ENCODE measurements at regions not wholly inside any gene's neighbourhood (a gene's known extent, or its start where the extent isn't known, plus 50 kb on each side); places are given as distances from the start of the nearest gene placed in this dataset.
A peak's percentile ranks its signal among the peaks of the same experiment; 100 is the strongest.

GRCh38 chr2:107747964-107748583 lies 78.6 kb upstream of the RGPD4 start (continued):
- TF ChIP-seq ARID2 (IDR thresholded peaks at IDR 0.05) (0 out of 2 replicates have a peak, but pooled peaks have one; percentile 1), BCOR (IDR thresholded peaks at IDR 0.05) (peak; percentile 8; the same call in 1 of the 2 replicates), MEIS2 (IDR thresholded peaks at IDR 0.05; ENCODE audit: partially characterized antibody) (no peak), CREB1 (IDR thresholded peaks at IDR 0.05) (peak; percentile 76; the same call in 1 of the 2 replicates), CREB1 (CRISPR knock-in tag; IDR thresholded peaks at IDR 0.05) (peak; percentile 77), TCF3 (CRISPR knock-in tag; IDR thresholded peaks at IDR 0.05) (no peak), PHF20 (IDR thresholded peaks at IDR 0.05; ENCODE audit: partially characterized antibody) (peak; percentile 92), ZNF384 (IDR thresholded peaks at IDR 0.05; ENCODE audit: low read depth, low read length) (peak; percentile 30; the same call in 1 of the 2 replicates), EP400 (IDR thresholded peaks at IDR 0.05) (peak; percentile 54; the same call in 1 of the 2 replicates), SREBF1 (IDR thresholded peaks at IDR 0.05; ENCODE audit: borderline replicate concordance, low read depth, low read length) (no peak), RBM39 (optimal IDR thresholded peaks at IDR 0.05; ENCODE audit: low read depth, low read length) (no peak), PPARD (CRISPR knock-in tag; IDR thresholded peaks at IDR 0.05) (no peak), TFAM (CRISPR knock-in tag; conservative IDR thresholded peaks at IDR 0.05) (no peak), ARID1B (IDR thresholded peaks at IDR 0.05) (peak; percentile 32; the same call in 1 of the 2 replicates), ASH1L (IDR thresholded peaks at IDR 0.05; ENCODE audit: borderline replicate concordance, low read depth, partially characterized antibody) (peak; percentile 46), CREBBP (IDR thresholded peaks at IDR 0.05; ENCODE audit: low read depth, low read length) (no peak), NFATC3 (IDR thresholded peaks at IDR 0.05) (peak; percentile 55; the same call in 1 of the 2 replicates)
- TF ChIP-seq, protein P1, sequence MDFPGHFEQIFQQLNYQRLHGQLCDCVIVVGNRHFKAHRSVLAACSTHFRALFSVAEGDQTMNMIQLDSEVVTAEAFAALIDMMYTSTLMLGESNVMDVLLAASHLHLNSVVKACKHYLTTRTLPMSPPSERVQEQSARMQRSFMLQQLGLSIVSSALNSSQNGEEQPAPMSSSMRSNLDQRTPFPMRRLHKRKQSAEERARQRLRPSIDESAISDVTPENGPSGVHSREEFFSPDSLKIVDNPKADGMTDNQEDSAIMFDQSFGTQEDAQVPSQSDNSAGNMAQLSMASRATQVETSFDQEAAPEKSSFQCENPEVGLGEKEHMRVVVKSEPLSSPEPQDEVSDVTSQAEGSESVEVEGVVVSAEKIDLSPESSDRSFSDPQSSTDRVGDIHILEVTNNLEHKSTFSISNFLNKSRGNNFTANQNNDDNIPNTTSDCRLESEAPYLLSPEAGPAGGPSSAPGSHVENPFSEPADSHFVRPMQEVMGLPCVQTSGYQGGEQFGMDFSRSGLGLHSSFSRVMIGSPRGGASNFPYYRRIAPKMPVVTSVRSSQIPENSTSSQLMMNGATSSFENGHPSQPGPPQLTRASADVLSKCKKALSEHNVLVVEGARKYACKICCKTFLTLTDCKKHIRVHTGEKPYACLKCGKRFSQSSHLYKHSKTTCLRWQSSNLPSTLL (IDR thresholded peaks at IDR 0.05), result 0 out of 2 replicates have a peak, but pooled peaks have one; percentile 29
- TF ChIP-seq, protein P2, sequence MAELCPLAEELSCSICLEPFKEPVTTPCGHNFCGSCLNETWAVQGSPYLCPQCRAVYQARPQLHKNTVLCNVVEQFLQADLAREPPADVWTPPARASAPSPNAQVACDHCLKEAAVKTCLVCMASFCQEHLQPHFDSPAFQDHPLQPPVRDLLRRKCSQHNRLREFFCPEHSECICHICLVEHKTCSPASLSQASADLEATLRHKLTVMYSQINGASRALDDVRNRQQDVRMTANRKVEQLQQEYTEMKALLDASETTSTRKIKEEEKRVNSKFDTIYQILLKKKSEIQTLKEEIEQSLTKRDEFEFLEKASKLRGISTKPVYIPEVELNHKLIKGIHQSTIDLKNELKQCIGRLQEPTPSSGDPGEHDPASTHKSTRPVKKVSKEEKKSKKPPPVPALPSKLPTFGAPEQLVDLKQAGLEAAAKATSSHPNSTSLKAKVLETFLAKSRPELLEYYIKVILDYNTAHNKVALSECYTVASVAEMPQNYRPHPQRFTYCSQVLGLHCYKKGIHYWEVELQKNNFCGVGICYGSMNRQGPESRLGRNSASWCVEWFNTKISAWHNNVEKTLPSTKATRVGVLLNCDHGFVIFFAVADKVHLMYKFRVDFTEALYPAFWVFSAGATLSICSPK (IDR thresholded peaks at IDR 0.05; ENCODE audit: borderline replicate concordance), result no peak
- TF ChIP-seq, protein P3, sequence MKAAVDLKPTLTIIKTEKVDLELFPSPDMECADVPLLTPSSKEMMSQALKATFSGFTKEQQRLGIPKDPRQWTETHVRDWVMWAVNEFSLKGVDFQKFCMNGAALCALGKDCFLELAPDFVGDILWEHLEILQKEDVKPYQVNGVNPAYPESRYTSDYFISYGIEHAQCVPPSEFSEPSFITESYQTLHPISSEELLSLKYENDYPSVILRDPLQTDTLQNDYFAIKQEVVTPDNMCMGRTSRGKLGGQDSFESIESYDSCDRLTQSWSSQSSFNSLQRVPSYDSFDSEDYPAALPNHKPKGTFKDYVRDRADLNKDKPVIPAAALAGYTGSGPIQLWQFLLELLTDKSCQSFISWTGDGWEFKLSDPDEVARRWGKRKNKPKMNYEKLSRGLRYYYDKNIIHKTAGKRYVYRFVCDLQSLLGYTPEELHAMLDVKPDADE (conservative IDR thresholded peaks at IDR 0.05; ENCODE audit: control insufficient read depth, low read depth, low read length), result no peak
- TF ChIP-seq, protein P4, sequence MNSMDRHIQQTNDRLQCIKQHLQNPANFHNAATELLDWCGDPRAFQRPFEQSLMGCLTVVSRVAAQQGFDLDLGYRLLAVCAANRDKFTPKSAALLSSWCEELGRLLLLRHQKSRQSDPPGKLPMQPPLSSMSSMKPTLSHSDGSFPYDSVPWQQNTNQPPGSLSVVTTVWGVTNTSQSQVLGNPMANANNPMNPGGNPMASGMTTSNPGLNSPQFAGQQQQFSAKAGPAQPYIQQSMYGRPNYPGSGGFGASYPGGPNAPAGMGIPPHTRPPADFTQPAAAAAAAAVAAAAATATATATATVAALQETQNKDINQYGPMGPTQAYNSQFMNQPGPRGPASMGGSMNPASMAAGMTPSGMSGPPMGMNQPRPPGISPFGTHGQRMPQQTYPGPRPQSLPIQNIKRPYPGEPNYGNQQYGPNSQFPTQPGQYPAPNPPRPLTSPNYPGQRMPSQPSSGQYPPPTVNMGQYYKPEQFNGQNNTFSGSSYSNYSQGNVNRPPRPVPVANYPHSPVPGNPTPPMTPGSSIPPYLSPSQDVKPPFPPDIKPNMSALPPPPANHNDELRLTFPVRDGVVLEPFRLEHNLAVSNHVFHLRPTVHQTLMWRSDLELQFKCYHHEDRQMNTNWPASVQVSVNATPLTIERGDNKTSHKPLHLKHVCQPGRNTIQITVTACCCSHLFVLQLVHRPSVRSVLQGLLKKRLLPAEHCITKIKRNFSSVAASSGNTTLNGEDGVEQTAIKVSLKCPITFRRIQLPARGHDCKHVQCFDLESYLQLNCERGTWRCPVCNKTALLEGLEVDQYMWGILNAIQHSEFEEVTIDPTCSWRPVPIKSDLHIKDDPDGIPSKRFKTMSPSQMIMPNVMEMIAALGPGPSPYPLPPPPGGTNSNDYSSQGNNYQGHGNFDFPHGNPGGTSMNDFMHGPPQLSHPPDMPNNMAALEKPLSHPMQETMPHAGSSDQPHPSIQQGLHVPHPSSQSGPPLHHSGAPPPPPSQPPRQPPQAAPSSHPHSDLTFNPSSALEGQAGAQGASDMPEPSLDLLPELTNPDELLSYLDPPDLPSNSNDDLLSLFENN (IDR thresholded peaks at IDR 0.05; ENCODE audit: low read depth in 2 of 2, low read length in 2 of 2), result 0 out of 4 replicates have a peak, but pooled peaks of 1 of the 2 experiments have one; percentile 29

All from K562 (cell line).